SK-N-SH (cell line): ENCODE measurements at regions not wholly inside any gene's neighbourhood (a gene's known extent, or its start where the extent isn't known, plus 50 kb on each side); places are given as distances from the start of the nearest gene placed in this dataset.

Experiments
- CTCF ChIP-seq: fragments of 200-600 bp; sonication (generic); IDR thresholded peaks from 2 replicates; pipeline ENCODE4 v1.6.1; 2017; ENCODE audit warnings: antibody characterized with exemption, mild to moderate bottlenecking, moderate library complexity
- GABPA ChIP-seq: IDR thresholded peaks from 2 replicates; pipeline ENCODE4 v1.4.0; 2012; ENCODE audit warnings: low read depth, mild to moderate bottlenecking
- JUND ChIP-seq: IDR thresholded peaks from 2 replicates; pipeline ENCODE4 v1.4.0; 2012
- TCF12 ChIP-seq: IDR thresholded peaks from 2 replicates; pipeline ENCODE4 v1.4.0; 2012

- no peak for TF ChIP-seq CTCF
- no peak for TF ChIP-seq TCF12
- no peak for TF ChIP-seq JUND
- no peak for TF ChIP-seq GABPA
Measured at GRCh38 chr3:184481984-184482671, 79.5 kb upstream of the EPHB3 start.
